B cell (primary cell): ENCODE measurements at regions not wholly inside any gene's neighbourhood (a gene's known extent, or its start where the extent isn't known, plus 50 kb on each side); places are given as distances from the start of the nearest gene placed in this dataset.

Experiments
- ATAC-seq: fragments of 200-7000 bp; cut with Tn5 transposase; one replicate; pipeline ENCODE4 v1.10.0; 2021; ENCODE audit warnings: low read depth, mild to moderate bottlenecking, moderate number of reproducible peaks, moderate library complexity
- CTCF ChIA-PET: fragments of 350-600 bp; sonication (Branson Sonifier 250); formaldehyde crosslinking; loops from one replicate; lab custom pipeline; 2021; ENCODE audit warnings: antibody characterized with exemption, inconsistent platforms; lab: Charles Lee
- POLR2A ChIA-PET: fragments of 350-600 bp; sonication (Branson Sonifier 250); formaldehyde crosslinking; loops from one replicate; lab custom pipeline; 2021; ENCODE audit warnings: antibody characterized with exemption; lab: Charles Lee
- DNase-seq: peaks from one replicate; pipeline ENCODE4 v3.0.0; 2013
- H2AFZ ChIP-seq: 2 replicates; pipeline ENCODE4 v1.6.1; 2012; ENCODE audit warnings: mild to moderate bottlenecking, low read depth, low read length; ENCODE audit not compliant: insufficient read depth, poor library complexity, severe bottlenecking
- H3K27ac ChIP-seq, 2 donors: 1 replicate in 1 of 2; 2 replicates in 1 of 2; pipeline ENCODE4 v1.5.1; 2012 to 2013; ENCODE audit warnings: low read length in 2 of 2, mild to moderate bottlenecking in 2 of 2, moderate library complexity in 1 of 2
- H3K27me3 ChIP-seq, 4 experiments: fragments of 200-600 bp in 1 of 4; sonication (generic) in 1 of 4; replicated peaks in 1 of 4; 1 replicate in 2 of 4; 2 replicates in 2 of 4; pipeline versions ENCODE4 v1.6.1 to v1.7.0; 2013 to 2016; ENCODE audit warnings: low read length in 3 of 4, mild to moderate bottlenecking in 2 of 4, mixed read lengths in 1 of 4, moderate library complexity in 1 of 4; ENCODE audit not compliant: insufficient read depth in 4 of 4, control insufficient read depth in 3 of 4; ENCODE audit errors: control extremely low read depth in 1 of 4
- H3K36me3 ChIP-seq, 2 experiments: replicated peaks in 1 of 2; 1 replicate in 1 of 2; 2 replicates in 1 of 2; pipeline versions ENCODE4 v1.6.1 to v1.7.1; 2013; ENCODE audit warnings: low read length in 1 of 2; ENCODE audit not compliant: insufficient read depth in 2 of 2, control insufficient read depth in 1 of 2; ENCODE audit errors: control extremely low read depth in 1 of 2, extremely low read depth in 1 of 2
- H3K4me1 ChIP-seq, 2 donors: fragments of 200-600 bp in 1 of 2; sonication (generic) in 1 of 2; 1 replicate in 1 of 2; 2 replicates in 1 of 2; pipeline versions ENCODE4 v1.5.1 to v1.6.1; 2013 to 2017; ENCODE audit warnings: low read length in 2 of 2; ENCODE audit not compliant: control insufficient read depth in 2 of 2, insufficient read depth in 2 of 2
- H3K4me2 ChIP-seq: replicated peaks from 2 replicates; pipeline ENCODE3; 2012; ENCODE audit warnings: mild to moderate bottlenecking, low read depth, low read length; ENCODE audit not compliant: poor library complexity, severe bottlenecking
- H3K4me3 ChIP-seq, 5 experiments: fragments of 200-600 bp in 1 of 5; sonication (generic) in 1 of 5; 1 replicate in 3 of 5; 2 replicates in 2 of 5; pipeline versions ENCODE4 v1.5.1 to v1.7.0; 2011 to 2016; ENCODE audit warnings: low read length in 4 of 5, mild to moderate bottlenecking in 4 of 5, low read depth in 2 of 5, control low read depth in 1 of 5, moderate library complexity in 1 of 5; ENCODE audit not compliant: insufficient read depth in 1 of 5; ENCODE audit errors: control extremely low read depth in 1 of 5, extremely low read depth in 1 of 5
- H3K79me2 ChIP-seq: fragments of 200-600 bp; sonication (generic); one replicate; pipeline ENCODE4 v1.6.0; 2016; ENCODE audit warnings: low read length; ENCODE audit not compliant: control insufficient read depth, insufficient read depth
- H3K9ac ChIP-seq: fragments of 200-600 bp; sonication (generic); 2 replicates; pipeline ENCODE4 v1.6.1; 2017; ENCODE audit warnings: mild to moderate bottlenecking, low read length, moderate library complexity
- H3K9me3 ChIP-seq, 3 donors: one replicate each; pipeline versions ENCODE4 v1.6.1 to v1.7.1; 2013; ENCODE audit warnings: low read length in 2 of 3; ENCODE audit not compliant: control insufficient read depth in 2 of 3, insufficient read depth in 1 of 3; ENCODE audit errors: control extremely low read depth in 1 of 3
- H4K20me1 ChIP-seq: 2 replicates; pipeline ENCODE4 v1.6.0; 2012; ENCODE audit warnings: mild to moderate bottlenecking, low read length; ENCODE audit not compliant: insufficient read depth, control insufficient read depth, poor library complexity, severe bottlenecking
- H3K27ac Mint-ChIP-seq: one replicate; pipeline ENCODE4 v1.8.0; 2021; ENCODE audit warnings: mixed read lengths
- H3K27me3 Mint-ChIP-seq: one replicate; pipeline ENCODE4 v1.8.0; 2021; ENCODE audit warnings: mixed read lengths
- H3K4me1 Mint-ChIP-seq: one replicate; pipeline ENCODE4 v1.8.0; 2021; ENCODE audit warnings: mixed read lengths
- H3K4me3 Mint-ChIP-seq: one replicate; pipeline ENCODE4 v1.8.0; 2021; ENCODE audit warnings: mixed read lengths
- H3K9me3 Mint-ChIP-seq: one replicate; pipeline ENCODE4 v1.8.0; 2022; ENCODE audit warnings: mixed read lengths; ENCODE audit not compliant: insufficient read depth
- CTCF ChIP-seq: fragments of 200-600 bp; IDR thresholded peaks from one replicate; pipeline ENCODE4 v1.8.0; 2022; ENCODE audit warnings: antibody characterized with exemption, mild to moderate bottlenecking
- EZH2 ChIP-seq: IDR thresholded peaks from 2 replicates; pipeline ENCODE4 v1.6.1; 2012; ENCODE audit warnings: borderline replicate concordance, low read depth, mild to moderate bottlenecking, moderate library complexity, low read length; ENCODE audit not compliant: insufficient read depth, poor library complexity, severe bottlenecking
- WGBS: methylation state at CpG from one replicate; pipeline ENCODE4 v1.1.5; 2013; ENCODE audit warnings: missing lambda C conversion rate; ENCODE audit not compliant: insufficient coverage; 5-methylcytosine and 5-hydroxymethylcytosine counted together
- intact Hi-C: fragments of 100-400 bp; cut with micrococcal nuclease; formaldehyde crosslinking; loops from one replicate; pipeline ENCODE4 v1.10.0; 2022

- H3K27me3 Mint-ChIP-seq, result no peaks in the 10 kb centered on the region
- Histone ChIP-seq H3K9me3 (no peaks in the 10 kb centered on the region), H3K4me2 (no peak overlapping the region), H3K27me3 (no peaks in the 10 kb centered on the region), H3K4me1 (no peaks in the 10 kb centered on the region), H3K79me2 (no peaks in the 10 kb centered on the region), H2AFZ (no peak overlapping the region), H4K20me1 (no peaks in the 10 kb centered on the region), H3K9ac (no peak overlapping the region), H3K4me3 (no peak overlapping the region), H3K36me3 (no peaks in the 10 kb centered on the region), H3K27ac (no peak overlapping the region)
- no peak for DNase-seq
- H3K4me1 Mint-ChIP-seq, result no peaks in the 10 kb centered on the region
- intact Hi-C loops, result no loop called here
- no peak for ATAC-seq
- no peaks in the 10 kb centered on the region for H3K9me3 Mint-ChIP-seq
- WGBS, result 90% methylated on average over 5 of the region's 9 CpGs
- ChIA-PET CTCF (no interaction called here), POLR2A (no interaction called here)
- TF ChIP-seq CTCF (no peak), EZH2 (no peak)
- no peak overlapping the region for H3K27ac Mint-ChIP-seq
- H3K4me3 Mint-ChIP-seq, result no peak overlapping the region
These were observed 641.8 kb downstream of the NTRK3 start for GRCh38 chr15:87614704-87615103.

- Mint-ChIP-seq H3K27me3 (no peaks in the 10 kb centered on the region), H3K9me3 (no peaks in the 10 kb centered on the region), H3K27ac (no peak overlapping the region), H3K4me3 (no peak overlapping the region), H3K4me1 (no peaks in the 10 kb centered on the region)
- no peak overlapping the region for H3K9ac ChIP-seq
- ChIA-PET CTCF (no interaction called here), POLR2A (no interaction called here)
- H3K4me3 ChIP-seq, result no peak overlapping the region
- WGBS, result 91% methylated on average over 7 of the region's 8 CpGs
- no peaks in the 10 kb centered on the region for H3K27me3 ChIP-seq
- H2AFZ ChIP-seq, result no peak overlapping the region
- no peak for TF ChIP-seq CTCF
- TF ChIP-seq EZH2, result no peak
- ATAC-seq (no peak), DNase-seq (no peak)
- H3K27ac ChIP-seq, result no peak overlapping the region
- no peaks in the 10 kb centered on the region for H3K4me1 ChIP-seq
- H3K79me2 ChIP-seq, result no peaks in the 10 kb centered on the region
- H4K20me1 ChIP-seq, result no peaks in the 10 kb centered on the region
- H3K4me2 ChIP-seq, result no peak overlapping the region
- no peaks in the 10 kb centered on the region for H3K36me3 ChIP-seq
- no peaks in the 10 kb centered on the region for H3K9me3 ChIP-seq
- intact Hi-C loops, result no loop called here
These were observed 646.2 kb downstream of the NTRK3 start for GRCh38 chr15:87610366-87610765.
